Gastrocnemius medialis (tissue), 4 donors: ENCODE measurements at regions not wholly inside any gene's neighbourhood (a gene's known extent, or its start where the extent isn't known, plus 50 kb on each side); places are given as distances from the start of the nearest gene placed in this dataset.

Experiments
- POLR2A ChIP-seq, 2 donors: fragments of 450-650 bp; IDR thresholded peaks; one replicate each; pipeline ENCODE4 v1.6.1; 2017; ENCODE audit warnings: antibody characterized with exemption in 2 of 2, mild to moderate bottlenecking in 2 of 2, moderate library complexity in 2 of 2
- TF ChIP-seq, protein P1 (sequence below), 5 experiments: fragments of 450-650 bp in 3 of 5; fragments of 200-600 bp in 2 of 5; sonication (generic) in 2 of 5; IDR thresholded peaks in 4 of 5; conservative IDR thresholded peaks in 1 of 5; 1 replicate in 4 of 5; 2 replicates in 1 of 5; pipeline ENCODE4 v1.5.1; 2016 to 2019; ENCODE audit warnings: antibody characterized with exemption in 5 of 5, mild to moderate bottlenecking in 3 of 5, moderate library complexity in 3 of 5

DNA sequence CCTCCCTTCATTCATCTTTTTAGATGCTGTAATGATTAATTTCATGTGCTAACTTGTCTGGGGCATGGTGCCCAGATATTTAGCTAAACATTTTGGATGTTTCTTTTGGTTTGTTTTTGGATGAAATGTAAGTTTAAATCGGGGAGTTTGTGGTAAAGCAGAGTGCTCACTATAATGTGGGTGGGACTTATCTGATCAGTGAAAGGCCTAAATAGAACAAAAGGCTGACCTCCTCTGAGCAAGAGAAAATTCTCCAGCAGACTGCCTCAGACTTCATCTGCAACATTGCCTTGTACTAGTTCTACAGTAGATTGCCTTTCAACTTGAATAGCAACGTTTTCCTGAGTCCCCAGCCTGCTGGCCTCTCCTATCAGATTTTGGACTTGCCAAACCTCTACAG lies 183.6 kb downstream of the S1PR1 start:
- TF ChIP-seq, protein P1, sequence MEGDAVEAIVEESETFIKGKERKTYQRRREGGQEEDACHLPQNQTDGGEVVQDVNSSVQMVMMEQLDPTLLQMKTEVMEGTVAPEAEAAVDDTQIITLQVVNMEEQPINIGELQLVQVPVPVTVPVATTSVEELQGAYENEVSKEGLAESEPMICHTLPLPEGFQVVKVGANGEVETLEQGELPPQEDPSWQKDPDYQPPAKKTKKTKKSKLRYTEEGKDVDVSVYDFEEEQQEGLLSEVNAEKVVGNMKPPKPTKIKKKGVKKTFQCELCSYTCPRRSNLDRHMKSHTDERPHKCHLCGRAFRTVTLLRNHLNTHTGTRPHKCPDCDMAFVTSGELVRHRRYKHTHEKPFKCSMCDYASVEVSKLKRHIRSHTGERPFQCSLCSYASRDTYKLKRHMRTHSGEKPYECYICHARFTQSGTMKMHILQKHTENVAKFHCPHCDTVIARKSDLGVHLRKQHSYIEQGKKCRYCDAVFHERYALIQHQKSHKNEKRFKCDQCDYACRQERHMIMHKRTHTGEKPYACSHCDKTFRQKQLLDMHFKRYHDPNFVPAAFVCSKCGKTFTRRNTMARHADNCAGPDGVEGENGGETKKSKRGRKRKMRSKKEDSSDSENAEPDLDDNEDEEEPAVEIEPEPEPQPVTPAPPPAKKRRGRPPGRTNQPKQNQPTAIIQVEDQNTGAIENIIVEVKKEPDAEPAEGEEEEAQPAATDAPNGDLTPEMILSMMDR (IDR thresholded peaks at IDR 0.05 in 4 of 5, conservative IDR thresholded peaks at IDR 0.05 in 1 of 5) = no peak
- no peak for TF ChIP-seq POLR2A (IDR thresholded peaks at IDR 0.05)
